ENCODE measurements at regions not wholly inside any gene's neighbourhood (a gene's known extent, or its start where the extent isn't known, plus 50 kb on each side); places are given as distances from the start of the nearest gene placed in this dataset.

DNA sequence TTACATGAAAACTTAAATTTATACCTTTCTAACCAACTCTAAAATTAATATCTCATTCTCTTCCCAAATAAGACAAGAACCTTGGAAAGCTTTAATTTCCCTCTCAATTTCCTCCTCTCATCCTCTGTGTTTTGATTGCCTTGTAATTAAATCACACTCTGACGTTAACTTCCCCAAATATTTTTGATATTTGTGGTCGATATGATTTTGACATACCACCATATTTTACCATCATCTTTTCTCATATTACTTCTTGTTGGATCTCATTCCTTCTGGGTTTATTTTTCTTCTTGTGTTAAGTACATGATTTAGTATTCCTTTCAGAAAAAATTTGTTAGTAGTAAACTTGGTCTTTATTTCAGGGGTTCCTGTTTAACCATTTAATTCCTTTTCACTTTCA is 69.6 kb downstream of the RDH14 start:
- TF ChIP-seq POLR2AphosphoS5 (IDR thresholded peaks at IDR 0.05) (no peak), POLR2A (IDR thresholded peaks at IDR 0.05) (no peak)
- TF ChIP-seq, protein P1, sequence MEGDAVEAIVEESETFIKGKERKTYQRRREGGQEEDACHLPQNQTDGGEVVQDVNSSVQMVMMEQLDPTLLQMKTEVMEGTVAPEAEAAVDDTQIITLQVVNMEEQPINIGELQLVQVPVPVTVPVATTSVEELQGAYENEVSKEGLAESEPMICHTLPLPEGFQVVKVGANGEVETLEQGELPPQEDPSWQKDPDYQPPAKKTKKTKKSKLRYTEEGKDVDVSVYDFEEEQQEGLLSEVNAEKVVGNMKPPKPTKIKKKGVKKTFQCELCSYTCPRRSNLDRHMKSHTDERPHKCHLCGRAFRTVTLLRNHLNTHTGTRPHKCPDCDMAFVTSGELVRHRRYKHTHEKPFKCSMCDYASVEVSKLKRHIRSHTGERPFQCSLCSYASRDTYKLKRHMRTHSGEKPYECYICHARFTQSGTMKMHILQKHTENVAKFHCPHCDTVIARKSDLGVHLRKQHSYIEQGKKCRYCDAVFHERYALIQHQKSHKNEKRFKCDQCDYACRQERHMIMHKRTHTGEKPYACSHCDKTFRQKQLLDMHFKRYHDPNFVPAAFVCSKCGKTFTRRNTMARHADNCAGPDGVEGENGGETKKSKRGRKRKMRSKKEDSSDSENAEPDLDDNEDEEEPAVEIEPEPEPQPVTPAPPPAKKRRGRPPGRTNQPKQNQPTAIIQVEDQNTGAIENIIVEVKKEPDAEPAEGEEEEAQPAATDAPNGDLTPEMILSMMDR (IDR thresholded peaks at IDR 0.05), result no peak

Data from breast epithelium (tissue), 3 donors.